Endodermal cell (in vitro differentiated cells): ENCODE measurements at regions not wholly inside any gene's neighbourhood (a gene's known extent, or its start where the extent isn't known, plus 50 kb on each side); places are given as distances from the start of the nearest gene placed in this dataset.

Experiments used
- DNase-seq: peaks from one replicate; pipeline ENCODE4 v3.0.0-alpha.2; 2017
- H3K27ac ChIP-seq: 2 replicates; pipeline ENCODE4 v1.5.1; 2013; ENCODE audit warnings: mild to moderate bottlenecking, low read depth, low read length, moderate library complexity
- H3K27me3 ChIP-seq: 2 replicates; pipeline ENCODE4 v1.6.1; 2013; ENCODE audit warnings: mild to moderate bottlenecking, low read length, moderate library complexity; ENCODE audit not compliant: insufficient read depth, control insufficient read depth, poor library complexity, severe bottlenecking
- H3K36me3 ChIP-seq: 2 replicates; pipeline ENCODE4 v1.7.0; 2013; ENCODE audit warnings: mild to moderate bottlenecking, low read length, moderate library complexity; ENCODE audit not compliant: control insufficient read depth, insufficient read depth
- H3K4me1 ChIP-seq: one replicate; pipeline ENCODE4 v1.7.0; 2013; ENCODE audit warnings: low read length; ENCODE audit not compliant: control insufficient read depth, insufficient read depth
- H3K4me3 ChIP-seq: 2 replicates; pipeline ENCODE4 v1.5.1; 2013; ENCODE audit warnings: mild to moderate bottlenecking, low read length, moderate library complexity
- H3K9ac ChIP-seq: 2 replicates; pipeline ENCODE4 v1.6.1; 2013; ENCODE audit warnings: mild to moderate bottlenecking, low read length, moderate library complexity; ENCODE audit not compliant: poor library complexity, severe bottlenecking; ENCODE audit errors: extremely low read depth
- H3K9me3 ChIP-seq: 2 replicates; pipeline ENCODE4 v1.6.1; 2013; ENCODE audit warnings: mild to moderate bottlenecking, low read length, moderate library complexity; ENCODE audit not compliant: control insufficient read depth
- H3K27ac Mint-ChIP-seq: 2 replicates; pipeline ENCODE4 v1.8.0; 2020; ENCODE audit warnings: mixed read lengths
- H3K27me3 Mint-ChIP-seq: 2 replicates; pipeline ENCODE4 v1.8.0; 2021; ENCODE audit warnings: mild to moderate bottlenecking, mixed read lengths; ENCODE audit not compliant: insufficient read depth
- H3K36me3 Mint-ChIP-seq: 2 replicates; pipeline ENCODE4 v1.8.0; 2020; ENCODE audit warnings: low read depth, mixed read lengths
- H3K4me1 Mint-ChIP-seq: 2 replicates; pipeline ENCODE4 v1.8.0; 2020; ENCODE audit warnings: mixed read lengths
- H3K4me3 Mint-ChIP-seq: 2 replicates; pipeline ENCODE4 v1.8.0; 2020; ENCODE audit warnings: mild to moderate bottlenecking, moderate library complexity, mixed read lengths
- H3K9me3 Mint-ChIP-seq: 2 replicates; pipeline ENCODE4 v1.8.0; 2020; ENCODE audit warnings: mild to moderate bottlenecking, mixed read lengths
- CTCF ChIP-seq: fragments of 200-600 bp; sonication (generic); conservative IDR thresholded peaks from 2 replicates; pipeline ENCODE4 v1.5.0; 2021; ENCODE audit warnings: antibody characterized with exemption, mild to moderate bottlenecking
- WGBS, 2 experiments: methylation state at CpG; one replicate each; pipeline versions ENCODE4 v1.1.5 to v1.1.7; 2013; ENCODE audit warnings: missing lambda C conversion rate in 2 of 2, mixed read lengths in 1 of 2; ENCODE audit not compliant: insufficient coverage in 1 of 2, insufficient read length in 1 of 2; 5-methylcytosine and 5-hydroxymethylcytosine counted together

- Histone ChIP-seq H3K4me1 (no peaks in the 10 kb centered on the region), H3K9me3 (no peaks in the 10 kb centered on the region), H3K27ac (no peak overlapping the region), H3K4me3 (no peak overlapping the region), H3K36me3 (no peaks in the 10 kb centered on the region), H3K27me3 (no peaks in the 10 kb centered on the region), H3K9ac (no peak overlapping the region)
- no peak for TF ChIP-seq CTCF
- Mint-ChIP-seq H3K9me3 (no peaks in the 10 kb centered on the region), H3K4me1 (peaks cover 18% of the 10 kb centered on the region), H3K4me3 (no peak overlapping the region), H3K27ac (no peak overlapping the region), H3K27me3 (no peaks in the 10 kb centered on the region), H3K36me3 (no peaks in the 10 kb centered on the region)
- DNase-seq, result no peak
- WGBS, 2 experiments, result 40 to 49% methylated on average over 2 to 4 of the region's 4 CpGs
Measured at GRCh38 chr13:29956853-29957252, 106.4 kb upstream of the UBL3 start.

GRCh38 chr13:29955137-29955650 lies 104.8 kb upstream of the UBL3 start:
- no peaks in the 10 kb centered on the region for H3K36me3 ChIP-seq
- WGBS, 2 experiments, result 60% methylated on average over 2 of the region's 2 CpGs; no CpG with 5 or more reads in 1 of the 2 experiments
- TF ChIP-seq CTCF, result no peak
- no peak overlapping the region for H3K9ac ChIP-seq
- Mint-ChIP-seq H3K4me1 (peaks cover 12% of the 10 kb centered on the region), H3K4me3 (no peak overlapping the region), H3K36me3 (no peaks in the 10 kb centered on the region), H3K9me3 (no peaks in the 10 kb centered on the region), H3K27me3 (no peaks in the 10 kb centered on the region), H3K27ac (no peak overlapping the region)
- H3K4me1 ChIP-seq, result no peaks in the 10 kb centered on the region
- no peaks in the 10 kb centered on the region for H3K27me3 ChIP-seq
- H3K9me3 ChIP-seq, result no peaks in the 10 kb centered on the region
- DNase-seq, result no peak
- no peak overlapping the region for H3K27ac ChIP-seq
- no peak overlapping the region for H3K4me3 ChIP-seq

- H3K27ac Mint-ChIP-seq, result no peak overlapping the region
- no peak for TF ChIP-seq CTCF
- no peak overlapping the region for H3K4me3 Mint-ChIP-seq
- no peak for DNase-seq
- no peaks in the 10 kb centered on the region for H3K36me3 Mint-ChIP-seq
- peaks cover 4% of the 10 kb centered on the region for H3K27me3 Mint-ChIP-seq
- H3K4me1 Mint-ChIP-seq, result peaks cover 12% of the 10 kb centered on the region
- WGBS, 2 experiments, result 93 to 97% methylated on average over 18 to 23 of the region's 23 CpGs
- H3K9me3 Mint-ChIP-seq, result no peaks in the 10 kb centered on the region
- Histone ChIP-seq H3K27me3 (no peaks in the 10 kb centered on the region), H3K4me3 (no peak overlapping the region), H3K9ac (no peak overlapping the region), H3K4me1 (no peaks in the 10 kb centered on the region), H3K27ac (no peak overlapping the region), H3K9me3 (no peaks in the 10 kb centered on the region), H3K36me3 (no peaks in the 10 kb centered on the region)
Measured at GRCh38 chr13:29954082-29955028, 103.9 kb upstream of the UBL3 start.
